Dendritic cell treated with granulocyte-macrophage colony-stimulating factor and Interleukin-4, amounts not matched to agents 40 ng/mL and 50 ng/mL, for 4 days (primary cell): ENCODE measurements at regions not wholly inside any gene's neighbourhood (a gene's known extent, or its start where the extent isn't known, plus 50 kb on each side); places are given as distances from the start of the nearest gene placed in this dataset.

Experiments used
- H3K27ac Mint-ChIP-seq: one replicate; pipeline ENCODE4 v1.8.0; 2022; ENCODE audit warnings: mild to moderate bottlenecking, mixed read lengths
- H3K27me3 Mint-ChIP-seq: one replicate; pipeline ENCODE4 v1.8.0; 2022; ENCODE audit warnings: mild to moderate bottlenecking, mixed read lengths
- H3K36me3 Mint-ChIP-seq: one replicate; pipeline ENCODE4 v1.8.0; 2022; ENCODE audit warnings: low read depth, mixed read lengths
- H3K4me1 Mint-ChIP-seq: one replicate; pipeline ENCODE4 v1.8.0; 2022; ENCODE audit warnings: low read depth, mixed read lengths
- H3K4me3 Mint-ChIP-seq: one replicate; pipeline ENCODE4 v1.8.0; 2022; ENCODE audit warnings: mild to moderate bottlenecking, moderate library complexity, mixed read lengths
- H3K9me3 Mint-ChIP-seq: one replicate; pipeline ENCODE4 v1.8.0; 2022; ENCODE audit warnings: mixed read lengths
- intact Hi-C: fragments of 100-400 bp; cut with micrococcal nuclease; formaldehyde crosslinking; loops from one replicate; pipeline ENCODE4 v1.15.0; 2022

DNA sequence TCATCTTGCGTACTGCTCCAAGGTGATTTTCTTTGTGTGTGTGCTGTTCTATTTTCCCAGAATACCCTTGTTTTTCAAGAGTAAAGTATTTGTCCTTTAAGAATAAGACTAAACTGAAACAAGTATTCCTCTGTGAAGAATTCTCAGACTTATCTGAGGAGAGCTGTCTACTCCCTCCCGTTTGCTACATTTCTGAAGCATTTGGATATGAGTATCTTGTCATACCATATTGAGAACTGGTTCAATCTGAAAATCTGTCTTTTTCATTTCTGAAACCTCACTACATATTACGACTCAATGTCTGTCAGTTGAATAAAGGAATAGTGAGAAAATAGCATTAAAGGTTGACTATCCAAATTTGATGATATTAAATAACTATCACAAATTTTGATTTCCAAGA is 159.4 kb downstream of the PMAIP1 start:
- Mint-ChIP-seq H3K27ac (no peak overlapping the region), H3K27me3 (no peaks in the 10 kb centered on the region), H3K36me3 (no peaks in the 10 kb centered on the region), H3K4me1 (no peaks in the 10 kb centered on the region), H3K4me3 (no peak overlapping the region), H3K9me3 (no peaks in the 10 kb centered on the region)
- intact Hi-C loops, result no loop called here

DNA sequence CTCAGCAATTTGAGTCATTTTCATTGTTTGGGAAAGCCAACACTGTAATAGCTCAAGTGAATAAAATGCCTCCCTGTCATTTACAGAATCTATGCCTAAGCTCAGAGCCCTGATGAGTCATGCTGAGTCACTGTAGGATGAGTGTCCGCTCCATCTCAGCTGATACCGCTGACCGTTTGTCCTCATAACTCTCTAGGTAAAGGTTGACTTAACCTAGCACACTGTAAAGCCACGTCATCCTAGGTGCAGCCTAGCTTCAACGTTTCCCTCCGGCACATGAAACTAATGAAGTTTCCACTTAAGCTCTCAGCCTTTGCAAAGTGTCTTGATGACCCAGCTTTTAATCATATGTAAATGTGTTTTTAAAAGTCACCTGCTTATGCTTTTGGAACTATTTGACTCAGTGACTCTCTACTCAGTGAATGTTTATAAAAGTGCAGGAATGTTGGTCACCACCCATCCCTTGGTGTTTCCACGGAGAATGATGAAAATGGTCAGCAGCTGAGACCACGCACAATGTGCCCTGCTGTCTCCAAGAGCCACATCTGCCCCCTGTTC is 154.0 kb downstream of the PMAIP1 start:
- Mint-ChIP-seq H3K9me3 (no peaks in the 10 kb centered on the region), H3K36me3 (no peaks in the 10 kb centered on the region), H3K27ac (no peak overlapping the region), H3K27me3 (no peaks in the 10 kb centered on the region), H3K4me1 (no peaks in the 10 kb centered on the region), H3K4me3 (no peak overlapping the region)
- intact Hi-C loops, result no loop called here

DNA sequence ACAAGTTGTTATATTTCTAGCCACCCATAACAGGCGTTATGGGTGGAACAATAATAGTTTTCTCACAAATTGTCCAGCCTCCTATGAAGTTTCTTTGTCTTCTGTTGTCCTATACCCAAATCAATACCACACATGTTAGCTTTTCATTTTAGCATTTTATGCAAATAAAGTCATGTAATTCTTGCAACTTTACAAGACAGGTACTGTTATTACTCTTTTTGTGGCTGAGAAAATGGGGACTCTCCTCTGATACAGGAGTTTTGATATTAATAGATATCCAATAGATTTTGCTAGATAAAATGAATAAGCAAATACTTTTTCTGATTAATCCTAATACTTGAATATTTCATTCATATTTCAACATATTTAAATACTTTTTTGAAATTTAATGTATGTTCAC is 151.0 kb downstream of the PMAIP1 start:
- Mint-ChIP-seq H3K4me1 (no peaks in the 10 kb centered on the region), H3K36me3 (no peaks in the 10 kb centered on the region), H3K27me3 (no peaks in the 10 kb centered on the region), H3K4me3 (no peak overlapping the region), H3K9me3 (no peaks in the 10 kb centered on the region), H3K27ac (no peak overlapping the region)
- intact Hi-C loops, result no loop called here

DNA sequence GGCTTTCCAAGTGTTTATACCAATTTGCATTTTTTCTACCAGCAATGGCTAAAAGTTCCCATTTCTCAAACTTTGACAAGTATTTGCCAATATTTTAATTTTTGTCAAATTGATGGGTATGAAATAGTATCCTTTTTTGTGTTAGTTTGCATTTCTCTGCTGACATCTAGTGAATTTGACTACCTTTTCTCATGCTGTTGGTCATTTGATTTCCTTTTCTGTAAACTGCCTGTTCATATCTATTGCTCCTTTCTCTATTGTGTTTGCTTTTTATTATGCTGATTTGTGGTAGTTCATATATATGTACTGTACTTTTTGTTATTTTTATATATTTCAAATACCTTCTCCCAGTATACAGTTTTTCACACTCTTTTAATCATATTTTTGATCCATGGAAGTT is 149.4 kb downstream of the PMAIP1 start:
- H3K27me3 Mint-ChIP-seq, result no peaks in the 10 kb centered on the region
- H3K9me3 Mint-ChIP-seq, result no peaks in the 10 kb centered on the region
- no peak overlapping the region for H3K4me3 Mint-ChIP-seq
- intact Hi-C loops, result no loop called here
- H3K27ac Mint-ChIP-seq, result no peak overlapping the region
- no peaks in the 10 kb centered on the region for H3K36me3 Mint-ChIP-seq
- no peaks in the 10 kb centered on the region for H3K4me1 Mint-ChIP-seq

DNA sequence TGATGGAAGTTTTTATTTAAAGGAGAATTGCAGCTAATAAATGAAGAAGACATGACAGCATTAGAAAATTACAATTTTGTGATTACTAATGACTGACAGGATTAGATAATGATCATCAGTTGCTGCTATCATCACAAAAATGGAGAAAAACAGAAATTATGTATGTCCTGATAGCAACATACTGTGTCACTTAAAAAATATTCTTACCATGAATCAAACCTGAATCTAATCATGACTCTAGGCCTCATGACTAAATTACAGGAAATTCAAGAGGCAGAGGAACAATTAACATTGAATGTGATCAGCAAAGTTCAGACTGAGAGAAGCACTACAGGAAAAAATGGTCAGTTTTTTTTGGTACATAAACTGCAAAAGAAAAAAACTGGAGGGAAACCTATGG is 147.8 kb downstream of the PMAIP1 start:
- Mint-ChIP-seq H3K9me3 (no peaks in the 10 kb centered on the region), H3K27me3 (no peaks in the 10 kb centered on the region), H3K4me3 (no peak overlapping the region), H3K36me3 (no peaks in the 10 kb centered on the region), H3K4me1 (no peaks in the 10 kb centered on the region), H3K27ac (no peak overlapping the region)
- intact Hi-C loops, result no loop called here

DNA sequence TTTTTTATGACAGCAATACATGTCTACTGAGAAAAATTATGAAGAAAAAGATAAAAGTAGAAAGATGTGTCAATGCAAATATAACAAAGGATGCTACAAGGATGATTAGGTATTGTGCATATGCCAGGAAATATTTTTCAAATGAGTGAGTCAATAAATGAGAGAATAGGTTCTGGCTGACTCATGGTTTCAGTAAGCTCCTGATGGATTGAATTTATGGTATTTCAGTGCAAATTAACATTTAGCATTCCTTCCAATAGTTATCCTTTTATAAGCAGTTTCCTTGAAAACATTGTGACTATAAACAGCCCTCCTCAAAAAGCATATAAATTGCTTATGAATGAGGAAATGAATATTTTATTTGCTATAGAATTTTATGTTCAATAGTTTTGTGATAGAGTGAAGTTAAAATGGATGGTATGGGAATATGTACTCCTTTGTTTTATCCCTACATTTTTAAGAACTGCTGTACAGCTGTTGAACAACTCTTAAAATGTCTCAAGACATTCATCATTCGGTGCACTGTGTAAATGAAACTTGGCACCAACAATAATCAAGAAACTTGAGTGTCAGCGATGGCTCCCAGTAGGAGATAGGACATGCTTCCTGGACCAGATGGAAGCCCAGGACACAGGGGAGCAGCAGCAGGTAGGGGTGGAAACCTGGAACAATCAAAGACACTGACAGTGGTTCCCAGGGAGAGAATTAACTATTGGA is 144.7 kb downstream of the PMAIP1 start:
- H3K4me3 Mint-ChIP-seq, result no peak overlapping the region
- no peaks in the 10 kb centered on the region for H3K9me3 Mint-ChIP-seq
- no peaks in the 10 kb centered on the region for H3K36me3 Mint-ChIP-seq
- intact Hi-C loops, result no loop called here
- H3K4me1 Mint-ChIP-seq, result no peaks in the 10 kb centered on the region
- H3K27ac Mint-ChIP-seq, result no peak overlapping the region
- no peaks in the 10 kb centered on the region for H3K27me3 Mint-ChIP-seq

DNA sequence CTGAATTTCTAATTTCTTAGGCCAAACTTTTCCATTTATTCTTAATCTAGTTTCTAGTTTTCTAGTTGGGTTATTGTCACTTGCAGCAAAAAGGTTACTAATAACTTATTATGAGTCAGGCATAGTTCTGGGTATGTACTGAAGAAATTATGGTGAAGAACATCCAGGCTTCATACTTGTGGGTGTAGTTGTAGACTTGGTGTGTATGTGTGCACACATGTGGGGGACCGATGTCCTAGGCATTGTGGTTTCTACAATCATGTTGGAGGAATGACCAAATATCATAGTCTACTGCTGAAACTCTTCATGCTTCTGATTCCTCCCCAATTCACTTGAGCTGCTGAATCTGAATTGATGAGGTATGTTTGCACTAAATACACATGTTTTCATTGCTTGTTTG is 141.2 kb downstream of the PMAIP1 start:
- no peaks in the 10 kb centered on the region for H3K36me3 Mint-ChIP-seq
- no peak overlapping the region for H3K27ac Mint-ChIP-seq
- no peaks in the 10 kb centered on the region for H3K9me3 Mint-ChIP-seq
- no peaks in the 10 kb centered on the region for H3K27me3 Mint-ChIP-seq
- intact Hi-C loops, result no loop called here
- H3K4me3 Mint-ChIP-seq, result no peak overlapping the region
- no peaks in the 10 kb centered on the region for H3K4me1 Mint-ChIP-seq

DNA sequence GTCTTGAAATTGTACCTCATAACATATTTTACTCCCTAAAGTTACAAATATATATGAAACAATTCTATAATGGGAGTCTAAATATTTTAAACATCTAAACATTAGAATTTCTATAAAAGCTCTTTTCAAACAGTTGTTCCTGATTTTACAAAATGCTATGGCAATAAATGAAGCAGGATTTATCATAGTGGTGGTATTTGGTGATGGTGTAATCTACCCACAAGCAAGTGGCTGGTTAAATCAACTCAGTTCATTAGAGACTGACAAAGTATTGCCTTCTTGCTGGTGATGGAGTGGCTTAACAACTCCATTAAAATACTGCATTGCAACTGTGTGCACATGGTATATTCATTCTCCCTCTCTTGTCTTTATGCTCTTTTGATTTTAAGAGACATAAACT is 138.9 kb downstream of the PMAIP1 start:
- intact Hi-C loops, result no loop called here
- Mint-ChIP-seq H3K27ac (no peak overlapping the region), H3K9me3 (no peaks in the 10 kb centered on the region), H3K36me3 (no peaks in the 10 kb centered on the region), H3K4me3 (no peak overlapping the region), H3K27me3 (no peaks in the 10 kb centered on the region), H3K4me1 (no peaks in the 10 kb centered on the region)

DNA sequence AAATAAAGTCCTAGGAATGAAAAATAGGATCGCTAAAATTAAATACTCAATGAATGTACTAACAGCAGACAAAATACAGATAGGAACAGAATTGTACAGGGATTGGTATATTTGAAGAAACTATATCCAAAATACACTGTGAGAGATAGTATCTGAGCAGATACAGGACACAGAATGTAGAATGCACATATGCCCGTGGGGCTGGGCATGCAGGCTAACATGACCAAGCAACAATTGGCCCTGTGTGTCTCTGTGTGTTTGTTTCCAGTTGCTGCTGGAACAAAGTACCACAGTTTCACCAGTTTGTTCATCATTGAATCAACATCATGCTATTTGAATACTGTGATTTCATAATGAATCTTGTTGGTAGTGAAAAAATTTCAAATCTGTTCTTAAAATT is 127.6 kb downstream of the PMAIP1 start:
- Mint-ChIP-seq H3K4me3 (no peak overlapping the region), H3K4me1 (peaks cover 5% of the 10 kb centered on the region), H3K9me3 (no peaks in the 10 kb centered on the region), H3K27ac (no peak overlapping the region), H3K36me3 (no peaks in the 10 kb centered on the region), H3K27me3 (no peaks in the 10 kb centered on the region)
- intact Hi-C loops, result no loop called here

DNA sequence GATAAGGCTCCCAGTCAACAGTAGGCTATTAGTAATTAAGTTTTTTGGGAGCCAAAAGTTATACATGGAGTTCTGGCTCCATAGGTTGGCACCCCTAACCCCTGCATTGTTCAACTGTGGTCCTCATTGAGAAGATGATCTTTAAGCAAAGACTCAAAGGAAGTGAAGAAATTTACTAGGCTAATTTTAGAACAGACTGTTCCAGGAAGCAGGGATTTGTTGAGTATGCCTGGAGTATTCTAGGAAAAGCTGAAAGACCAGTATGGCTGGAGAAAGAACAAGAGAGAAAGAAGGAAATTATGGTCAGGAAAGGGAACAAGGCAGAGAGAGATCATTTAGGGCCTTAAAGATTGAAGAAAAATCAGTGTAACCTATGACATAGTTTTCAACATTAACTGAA is 125.1 kb downstream of the PMAIP1 start:
- intact Hi-C loops, result no loop called here
- Mint-ChIP-seq H3K27ac (no peak overlapping the region), H3K36me3 (no peaks in the 10 kb centered on the region), H3K4me3 (no peak overlapping the region), H3K4me1 (peaks cover 5% of the 10 kb centered on the region), H3K27me3 (no peaks in the 10 kb centered on the region), H3K9me3 (no peaks in the 10 kb centered on the region)

DNA sequence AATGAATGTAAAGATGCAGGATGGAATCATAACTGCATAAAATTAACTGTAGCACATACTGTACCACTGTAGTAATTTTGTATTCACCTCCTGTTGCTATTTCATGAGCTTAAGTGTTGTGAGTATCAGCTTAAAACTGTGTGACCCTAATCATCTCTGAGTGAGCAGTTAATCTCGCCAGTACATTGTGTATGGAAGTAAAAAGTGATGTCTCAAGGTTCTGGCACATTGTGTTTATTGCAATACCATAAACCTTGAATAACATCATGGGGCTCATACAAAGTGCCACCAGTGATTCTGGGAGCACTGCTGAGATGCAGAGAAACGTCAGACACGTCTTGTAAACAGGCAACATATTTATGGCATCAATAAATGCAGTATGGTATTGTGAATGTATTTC is 124.5 kb downstream of the PMAIP1 start:
- no peak overlapping the region for H3K27ac Mint-ChIP-seq
- intact Hi-C loops, result no loop called here

DNA sequence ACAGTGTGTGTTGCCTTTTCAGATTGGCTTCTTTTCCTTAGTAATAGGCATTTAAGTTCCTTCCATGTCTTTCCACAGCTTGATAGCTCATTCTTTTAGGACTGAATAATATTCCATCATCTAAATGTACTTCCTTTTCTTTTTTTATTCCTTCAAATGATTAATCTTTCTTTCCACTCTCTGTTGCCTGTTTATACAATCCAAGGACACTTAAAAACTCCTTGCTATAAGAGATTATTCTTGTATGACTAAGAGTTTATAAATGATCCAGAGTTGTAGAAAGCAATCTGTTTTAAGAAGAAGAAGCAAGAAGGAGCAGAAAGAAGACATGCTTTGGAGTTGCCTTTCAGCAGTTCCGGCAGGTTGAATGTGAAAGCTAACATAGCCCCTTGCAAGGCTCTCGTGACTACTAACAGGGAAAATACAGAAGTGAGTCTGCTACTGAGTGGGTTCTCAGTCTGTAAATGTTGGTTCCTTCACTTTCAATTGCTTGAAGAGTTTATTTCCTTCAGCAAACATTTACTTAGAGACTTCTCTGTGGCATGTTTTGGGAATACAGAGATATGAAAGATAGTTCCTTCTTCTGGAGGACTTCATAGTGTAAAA is 123.0 kb downstream of the PMAIP1 start:
- Mint-ChIP-seq H3K4me3 (no peak overlapping the region), H3K4me1 (peaks cover 5% of the 10 kb centered on the region), H3K27me3 (no peaks in the 10 kb centered on the region), H3K36me3 (no peaks in the 10 kb centered on the region), H3K9me3 (no peaks in the 10 kb centered on the region), H3K27ac (no peak overlapping the region)
- intact Hi-C loops, result no loop called here

More for the DNA sequence above, 124.5 kb downstream of the PMAIP1 start:
- Mint-ChIP-seq H3K27me3 (no peaks in the 10 kb centered on the region), H3K9me3 (no peaks in the 10 kb centered on the region), H3K4me1 (peaks cover 5% of the 10 kb centered on the region), H3K36me3 (no peaks in the 10 kb centered on the region), H3K4me3 (no peak overlapping the region)

DNA sequence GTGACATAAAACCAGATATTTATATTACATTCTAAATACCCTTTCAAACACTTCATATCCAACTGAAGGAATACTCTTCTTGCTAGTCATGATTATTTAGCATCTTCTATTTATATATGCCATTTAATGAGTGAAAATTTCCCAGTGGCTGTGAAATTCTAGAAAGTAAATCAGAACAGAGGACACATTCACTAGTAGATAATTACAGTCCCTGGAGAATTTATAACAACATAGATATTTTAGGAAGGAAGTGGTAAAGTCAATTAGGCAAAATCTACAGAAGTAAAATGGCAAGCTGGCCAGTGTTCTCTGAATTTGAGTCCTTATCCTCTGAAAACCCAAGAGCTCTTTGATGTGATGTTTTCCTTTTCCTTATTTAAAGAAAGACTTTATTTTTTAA is 121.8 kb downstream of the PMAIP1 start:
- intact Hi-C loops, result no loop called here
- Mint-ChIP-seq H3K4me1 (peaks cover 5% of the 10 kb centered on the region), H3K9me3 (no peaks in the 10 kb centered on the region), H3K27me3 (no peaks in the 10 kb centered on the region), H3K27ac (no peak overlapping the region), H3K4me3 (no peak overlapping the region), H3K36me3 (no peaks in the 10 kb centered on the region)

DNA sequence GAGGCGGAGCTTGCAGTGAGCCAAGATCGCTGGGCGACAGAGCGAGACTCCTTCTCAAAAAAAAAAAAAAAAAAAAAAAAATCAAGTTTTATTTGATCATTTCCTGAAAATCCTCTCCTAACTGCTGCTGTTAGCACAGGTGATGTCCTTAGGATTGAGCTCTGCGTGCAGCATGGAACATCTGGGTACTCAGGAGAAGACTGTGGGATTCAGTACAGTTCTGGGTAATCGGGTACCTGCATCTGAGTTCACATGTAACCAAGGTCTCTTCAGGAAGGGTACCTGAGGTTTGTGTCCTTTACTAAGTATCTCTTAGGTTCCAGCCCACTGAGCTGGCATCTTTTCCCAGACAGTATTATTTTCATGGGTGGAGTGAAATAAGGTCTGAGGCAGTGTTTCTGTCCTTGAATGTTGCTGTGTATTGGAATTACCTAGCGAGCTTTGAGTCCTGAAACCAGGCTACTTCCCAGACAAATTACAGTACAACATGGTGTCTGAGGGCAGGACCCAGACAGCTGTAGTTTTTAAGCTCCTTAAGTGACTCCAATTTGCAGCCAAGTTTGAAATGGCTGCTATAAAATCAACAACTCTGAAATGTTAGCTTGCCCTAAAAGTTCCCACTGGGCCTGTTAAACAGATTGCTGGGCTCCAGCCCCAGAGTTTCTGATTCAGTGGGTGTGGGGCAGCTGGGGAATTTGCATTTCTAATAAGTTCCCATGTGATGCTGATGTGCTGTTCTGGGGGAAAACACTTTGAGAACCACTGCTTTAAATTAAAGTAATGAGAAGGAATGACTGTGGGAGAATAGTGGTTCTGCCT is 120.5 kb downstream of the PMAIP1 start:
- Mint-ChIP-seq H3K4me3 (no peak overlapping the region), H3K27me3 (no peaks in the 10 kb centered on the region), H3K36me3 (no peaks in the 10 kb centered on the region), H3K4me1 (peaks cover 5% of the 10 kb centered on the region), H3K9me3 (no peaks in the 10 kb centered on the region), H3K27ac (no peak overlapping the region)
- intact Hi-C loops, result no loop called here
